ENCODE measurements at regions not wholly inside any gene's neighbourhood (a gene's known extent, or its start where the extent isn't known, plus 50 kb on each side); places are given as distances from the start of the nearest gene placed in this dataset.
"Not testable (repeated sequence)": the region's sequence is repeated elsewhere in the genome, so short reads cannot be mapped to it uniquely, and the experiment has no call there.

GRCh38 chr6:14372734-14373489, 255.3 kb downstream of the CD83 start:
- intact Hi-C loops (cut with DNase I): no loop called here
- DNase-seq (ENCODE audit: low spot score): no peak

GRCh38 chr6:14373648-14374437, 256.3 kb downstream of the CD83 start:
- DNase-seq (ENCODE audit: low spot score): no peak
- intact Hi-C loops (cut with DNase I): no loop called here

GRCh38 chr6:14375930-14376329, 258.4 kb downstream of the CD83 start:
- DNase-seq (ENCODE audit: low spot score): no peak

GRCh38 chr6:14379568-14379967, 262.0 kb downstream of the CD83 start:
- no peak for DNase-seq (ENCODE audit: low spot score)
- intact Hi-C loops (cut with DNase I): no loop called here

More at GRCh38 chr6:14375930-14376329, 258.4 kb downstream of the CD83 start:
- intact Hi-C loops (cut with DNase I): no loop called here

DNA sequence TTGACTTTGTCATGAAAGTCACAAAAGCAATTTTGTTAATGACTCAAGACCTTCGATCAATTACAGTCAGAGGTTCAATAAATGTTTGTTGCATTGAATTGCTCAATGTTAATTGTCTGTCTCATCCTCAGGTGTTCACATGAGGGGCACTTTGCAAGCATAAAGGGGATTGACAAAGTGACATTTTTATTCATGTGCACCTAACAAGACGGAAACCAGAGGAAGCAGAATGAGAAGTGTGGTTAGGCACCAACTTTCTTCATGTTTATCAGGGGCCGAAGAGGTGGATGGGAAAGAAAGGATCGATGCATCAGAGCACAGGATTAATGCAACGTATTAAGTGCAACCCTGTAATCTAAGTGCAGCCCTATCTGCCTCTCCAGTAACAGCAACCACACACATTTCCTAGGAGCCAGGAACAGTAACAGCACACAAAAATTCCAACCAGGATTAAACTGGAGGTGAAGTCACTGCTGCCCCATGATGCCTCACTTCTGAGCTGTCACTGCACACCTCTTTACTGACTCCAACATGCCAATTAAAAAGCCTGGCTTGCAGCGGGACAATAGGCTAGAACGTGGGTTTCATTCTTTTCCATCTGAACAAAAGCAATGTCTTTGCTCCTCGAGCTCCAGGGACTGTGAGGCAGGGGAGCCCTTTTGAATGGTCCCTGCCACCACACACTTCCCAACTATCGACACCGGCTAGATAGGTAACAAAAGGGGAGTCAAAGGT, 262.7 kb downstream of the CD83 start:
- intact Hi-C loops (cut with DNase I): loop anchor here in 1 of 2 donors (2.0 kb wide), 1 partner anchor 35 kb away; no protein-coding TSS in a partner anchor
- no peak for DNase-seq (ENCODE audit: low spot score)

DNA sequence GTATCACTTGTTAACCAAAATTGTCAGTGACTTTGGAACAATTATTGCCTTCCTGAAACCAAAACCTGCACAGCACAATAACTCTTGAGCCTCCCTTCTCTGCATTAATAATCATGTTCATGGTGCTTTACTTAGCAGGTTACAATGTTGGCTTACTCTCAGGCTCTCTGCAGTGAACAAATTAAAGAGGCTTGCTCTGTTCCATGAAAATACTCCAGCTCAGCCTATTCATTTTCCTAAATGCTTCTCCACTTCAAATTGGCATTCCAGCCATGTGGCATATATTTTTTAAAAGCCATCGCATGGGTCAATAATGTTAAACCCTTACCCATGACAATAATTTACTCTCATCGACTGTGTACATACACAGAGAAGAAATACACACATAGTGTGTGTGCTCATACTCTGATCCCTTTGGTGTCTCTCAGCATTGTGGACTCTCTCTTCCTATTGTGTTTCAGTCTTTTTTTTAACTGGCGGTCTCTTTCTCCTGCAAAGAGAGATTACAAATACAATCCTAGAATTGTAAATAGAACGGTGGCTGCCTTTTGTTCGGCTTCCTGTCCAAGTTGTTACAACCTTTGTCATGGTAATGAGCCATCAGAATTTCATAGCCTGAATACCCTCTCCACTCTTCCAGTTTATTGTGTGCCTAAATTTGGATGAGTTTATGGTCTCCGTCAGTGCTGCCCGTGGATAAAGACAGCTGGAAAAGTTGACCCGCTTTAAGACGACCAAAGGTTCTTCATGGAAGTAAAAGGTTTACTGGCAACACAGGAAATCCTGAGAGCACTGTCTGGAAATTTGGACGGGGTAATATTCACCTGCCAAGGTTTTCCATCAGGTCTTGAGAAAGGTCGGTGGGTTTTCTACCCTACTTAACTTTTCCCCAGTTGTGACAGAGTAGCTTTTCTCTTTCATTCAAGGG, 263.6 kb downstream of the CD83 start:
- DNase-seq (ENCODE audit: low spot score): no peak
- intact Hi-C loops (cut with DNase I): loop anchor here in 1 of 2 donors (2.0 kb wide), 1 partner anchor 36 kb away; no protein-coding TSS in a partner anchor

DNA sequence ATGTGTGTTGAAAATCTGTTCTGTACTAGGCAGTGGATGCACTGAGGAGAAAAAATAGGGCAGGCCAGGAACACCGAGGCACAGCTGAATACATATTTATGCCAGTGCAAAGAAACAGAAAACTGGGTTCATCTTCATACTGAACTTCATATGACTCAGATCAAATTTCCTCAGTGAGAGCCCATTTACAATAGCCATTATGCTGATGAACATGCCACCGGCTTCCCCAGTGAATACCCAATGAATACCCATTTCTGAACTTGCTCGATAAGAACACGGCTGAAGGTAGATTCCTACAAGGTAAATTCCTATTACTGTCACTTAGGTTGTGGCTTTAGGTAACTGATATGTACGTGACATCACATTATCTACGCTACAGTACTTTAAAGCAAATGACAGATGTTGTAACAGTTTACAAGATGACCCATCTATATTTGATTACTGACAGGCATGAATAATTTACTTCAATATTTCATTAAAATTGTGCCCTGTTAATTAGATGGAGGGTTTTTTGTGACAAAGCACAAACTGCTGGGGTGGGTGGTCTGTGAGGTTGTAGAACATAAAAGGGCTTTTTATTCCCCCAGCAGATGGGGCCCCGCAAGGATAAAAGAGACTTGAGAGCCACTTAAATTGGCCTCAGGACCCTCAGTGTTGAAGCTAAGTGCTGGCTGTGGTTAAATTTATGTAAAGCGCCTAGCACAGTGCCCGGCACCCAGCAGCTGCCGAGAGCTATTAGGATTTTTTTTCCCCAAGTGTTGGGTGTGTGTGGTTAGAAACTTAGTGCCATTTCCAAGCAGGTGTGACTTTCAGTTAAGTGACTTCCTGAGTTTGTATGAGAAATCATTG, 264.5 kb downstream of the CD83 start:
- DNase-seq (ENCODE audit: low spot score): no peak
- intact Hi-C loops (cut with DNase I): loop anchor here in 1 of 2 donors (2.0 kb wide), 1 partner anchor 37 kb away; no protein-coding TSS in a partner anchor

GRCh38 chr6:14382678-14383236, 265.2 kb downstream of the CD83 start:
- no peak for DNase-seq (ENCODE audit: low spot score)
- intact Hi-C loops (cut with DNase I): loop anchor here in 1 of 2 donors (1.0 kb wide), 1 partner anchor 28 kb away; no protein-coding TSS in a partner anchor

GRCh38 chr6:14383393-14384174, 266.0 kb downstream of the CD83 start:
- DNase-seq (ENCODE audit: low spot score): no peak
- intact Hi-C loops (cut with DNase I): loop anchor here in 1 of 2 donors (1.0 kb wide), 1 partner anchor 29 kb away; no protein-coding TSS in a partner anchor

GRCh38 chr6:14384175-14384949, 266.8 kb downstream of the CD83 start:
- no peak for DNase-seq (ENCODE audit: low spot score)
- intact Hi-C loops (cut with DNase I): no loop called here

DNA sequence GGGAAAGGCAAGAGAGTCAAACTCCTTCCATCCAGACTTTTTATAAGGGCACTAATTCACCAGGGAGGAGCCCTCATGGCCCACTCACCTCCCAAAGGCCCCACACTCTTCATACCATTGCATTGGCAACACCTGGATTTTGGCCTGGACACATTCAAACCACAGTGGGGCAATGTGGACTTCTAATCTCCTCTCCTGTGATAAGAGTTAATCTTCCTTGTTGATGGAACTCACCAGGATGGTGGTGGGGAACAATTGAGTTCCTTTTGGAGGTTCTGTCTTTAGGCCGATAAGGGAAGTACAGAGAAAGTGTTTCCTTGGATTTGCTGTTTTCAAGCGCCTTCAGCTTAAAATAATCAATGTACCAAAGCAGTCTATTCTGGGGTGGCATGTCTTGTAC, 268.7 kb downstream of the CD83 start:
- DNase-seq (ENCODE audit: low spot score): no peak
- intact Hi-C loops (cut with DNase I): no loop called here

GRCh38 chr6:14386668-14387067, 269.1 kb downstream of the CD83 start:
- DNase-seq (ENCODE audit: low spot score): no peak
- intact Hi-C loops (cut with DNase I): no loop called here

DNA sequence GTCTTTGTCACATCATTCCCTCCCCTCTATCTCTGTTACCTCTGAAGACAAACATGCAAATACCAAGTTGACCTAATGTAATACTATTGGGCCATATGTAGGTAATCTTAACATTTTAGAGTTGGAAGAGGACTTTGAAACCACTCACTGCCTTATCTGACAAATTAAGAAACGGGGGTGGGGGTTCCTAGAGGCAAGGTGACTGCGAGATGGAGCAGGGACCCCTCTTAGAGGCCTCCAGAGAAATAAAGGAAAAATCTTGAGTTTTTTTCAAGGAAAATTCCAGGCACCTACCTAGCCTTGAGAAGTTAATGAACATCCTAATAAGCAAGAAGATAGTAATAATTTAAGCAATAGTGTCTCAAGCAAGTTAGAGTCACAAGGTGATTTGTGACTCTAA, 270.8 kb downstream of the CD83 start:
- DNase-seq (ENCODE audit: low spot score): no peak
- intact Hi-C loops (cut with DNase I): no loop called here

GRCh38 chr6:14389776-14390175, 272.2 kb downstream of the CD83 start:
- DNase-seq (ENCODE audit: low spot score); intact Hi-C loops (cut with DNase I): not testable (repeated sequence)

DNA sequence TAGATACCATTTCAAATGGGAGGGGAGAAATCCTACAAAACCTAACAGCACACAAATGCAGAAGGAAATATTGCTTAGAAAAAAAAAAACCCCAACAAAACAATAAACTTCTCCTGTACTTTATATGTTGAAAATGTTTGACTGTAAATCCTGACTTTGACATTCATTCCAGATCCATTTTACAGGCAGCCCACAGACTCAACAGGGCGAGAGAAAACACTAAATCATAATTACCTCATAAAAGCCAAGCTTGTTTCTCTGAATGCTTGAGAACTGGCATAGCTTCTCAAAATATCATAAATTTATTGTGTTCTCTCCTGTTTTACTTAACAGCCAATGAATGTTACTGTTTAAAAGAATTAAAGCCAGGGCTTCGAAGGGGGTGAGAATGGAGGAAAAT, 273.2 kb downstream of the CD83 start:
- intact Hi-C loops (cut with DNase I): no loop called here

DNA sequence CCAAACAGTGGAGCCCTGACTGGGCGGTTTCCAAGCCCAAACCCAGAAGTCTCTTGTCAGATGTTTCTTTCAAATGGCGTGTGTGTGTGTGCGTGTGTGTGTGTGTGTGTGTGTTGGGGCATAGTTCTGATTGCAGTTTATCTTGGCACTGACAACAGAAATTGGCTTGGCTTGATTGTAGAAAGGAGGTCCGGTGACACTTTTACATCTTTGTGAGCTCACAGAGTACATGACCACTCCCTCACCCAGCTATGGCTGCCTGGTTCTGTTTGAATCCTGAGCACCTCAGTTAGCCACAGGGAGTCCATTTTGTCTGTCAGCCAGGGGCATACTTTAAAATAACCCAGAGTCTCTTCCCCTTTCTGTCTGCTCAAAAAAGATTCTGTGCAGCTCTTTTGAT, 276.3 kb downstream of the CD83 start:
- no peak for DNase-seq (ENCODE audit: low spot score)
- intact Hi-C loops (cut with DNase I): no loop called here

More for the DNA sequence above, 273.2 kb downstream of the CD83 start:
- no peak for DNase-seq (ENCODE audit: low spot score)
